Retinal pigment epithelial cell (primary cell): ENCODE measurements at regions not wholly inside any gene's neighbourhood (a gene's known extent, or its start where the extent isn't known, plus 50 kb on each side); places are given as distances from the start of the nearest gene placed in this dataset.

ENCODE experiments used
- DNase-seq: peaks from one replicate; pipeline ENCODE4 v3.0.0-alpha.2; 2010; ENCODE audit warnings: low read depth
- H3K4me3 ChIP-seq: 2 replicates; pipeline ENCODE4 v1.5.1; 2011; ENCODE audit warnings: mild to moderate bottlenecking, low read length, control low read depth, moderate library complexity
- CTCF ChIP-seq: conservative IDR thresholded peaks from 2 replicates; pipeline ENCODE4 v1.5.1; 2011; ENCODE audit warnings: low read depth, low read length, control low read depth, inconsistent platforms

GRCh38 chr7:138369797-138370196, 90.3 kb upstream of the TRIM24 start:
- no peak overlapping the region for H3K4me3 ChIP-seq
- no peak for DNase-seq
- no peak for TF ChIP-seq CTCF

- TF ChIP-seq CTCF: no peak
- H3K4me3 ChIP-seq: no peak overlapping the region
- DNase-seq: no peak
These were observed 89.1 kb upstream of the TRIM24 start for GRCh38 chr7:138370956-138371355.

- DNase-seq: no peak
- no peak overlapping the region for H3K4me3 ChIP-seq
- no peak for TF ChIP-seq CTCF
These were observed 85.9 kb upstream of the TRIM24 start for GRCh38 chr7:138374119-138374693.

GRCh38 chr7:138377306-138377705, 82.8 kb upstream of the TRIM24 start:
- no peak overlapping the region for H3K4me3 ChIP-seq
- no peak for DNase-seq
- no peak for TF ChIP-seq CTCF

GRCh38 chr7:138378741-138379559, 81.1 kb upstream of the TRIM24 start:
- no peak for DNase-seq
- TF ChIP-seq CTCF: no peak

GRCh38 chr7:138382862-138383565, 77.0 kb upstream of the TRIM24 start:
- no peak overlapping the region for H3K4me3 ChIP-seq
- no peak for TF ChIP-seq CTCF
- DNase-seq: no peak

More at GRCh38 chr7:138378741-138379559, 81.1 kb upstream of the TRIM24 start:
- no peak overlapping the region for H3K4me3 ChIP-seq
